Kidney epithelial cell (primary cell): ENCODE measurements at regions not wholly inside any gene's neighbourhood (a gene's known extent, or its start where the extent isn't known, plus 50 kb on each side); places are given as distances from the start of the nearest gene placed in this dataset.

ENCODE experiments used
- DNase-seq: peaks from one replicate; pipeline ENCODE4 v3.0.0-alpha.2; 2010; ENCODE audit warnings: low read depth
- H3K27me3 ChIP-seq: 2 replicates; pipeline ENCODE4 v1.6.0; 2011; ENCODE audit warnings: low read length; ENCODE audit not compliant: control insufficient read depth, insufficient read depth
- H3K36me3 ChIP-seq: 2 replicates; pipeline ENCODE4 v1.5.1; 2011; ENCODE audit warnings: low read length; ENCODE audit not compliant: control insufficient read depth, insufficient read depth
- H3K4me3 ChIP-seq: 2 replicates; pipeline ENCODE4 v1.5.1; 2011; ENCODE audit warnings: low read depth, mild to moderate bottlenecking, control low read depth, low read length
- CTCF ChIP-seq: IDR thresholded peaks from 2 replicates; pipeline ENCODE4 v1.5.1; 2011; ENCODE audit warnings: mild to moderate bottlenecking, moderate library complexity, low read length, control low read depth, inconsistent platforms; ENCODE audit not compliant: insufficient read depth, poor library complexity, severe bottlenecking

DNA sequence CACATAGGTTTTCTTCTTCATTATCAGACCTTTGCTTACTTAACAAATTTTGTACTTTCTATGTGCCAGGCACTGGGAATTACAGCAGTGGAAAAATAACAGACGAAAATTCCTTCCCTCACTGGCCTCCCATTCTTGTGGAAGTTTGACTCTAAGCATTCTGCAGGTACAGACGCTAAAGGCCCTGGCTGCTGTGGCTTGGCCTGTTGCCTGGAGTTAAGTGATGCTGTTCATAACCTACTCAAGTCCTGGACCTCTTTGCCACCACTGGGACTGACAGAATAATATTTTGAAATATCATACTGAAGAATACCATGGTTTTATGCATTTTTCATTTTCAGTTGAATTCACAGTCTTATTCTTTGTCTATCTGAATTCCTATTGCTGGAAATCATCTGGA lies 97.3 kb upstream of the SPATA31C2 start:
- DNase-seq = no peak
- no peak for TF ChIP-seq CTCF
- H3K36me3 ChIP-seq = no peaks in the 10 kb centered on the region
- H3K27me3 ChIP-seq = no peaks in the 10 kb centered on the region
- no peak overlapping the region for H3K4me3 ChIP-seq

DNA sequence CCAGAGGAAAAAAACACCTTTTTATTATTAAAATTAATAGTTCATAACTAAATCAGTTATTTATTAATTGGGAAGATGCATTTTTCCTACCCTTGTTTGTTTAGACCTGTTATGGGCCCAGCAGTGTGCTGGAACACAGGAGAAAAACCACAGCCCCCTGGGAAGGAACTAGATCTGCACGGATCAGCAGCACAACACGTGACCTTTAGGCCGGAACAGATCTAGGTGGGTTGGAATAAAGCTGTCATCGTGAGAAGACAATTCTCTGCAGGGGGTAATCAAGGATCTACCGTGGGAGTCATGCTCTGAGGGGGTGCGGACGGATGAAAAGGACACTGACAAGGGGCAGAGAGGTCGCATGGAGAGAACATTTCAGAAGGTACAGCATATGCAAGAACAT lies 95.8 kb upstream of the SPATA31C2 start:
- DNase-seq = no peak
- no peak for TF ChIP-seq CTCF
- Histone ChIP-seq H3K27me3 (no peaks in the 10 kb centered on the region), H3K36me3 (no peaks in the 10 kb centered on the region), H3K4me3 (no peak overlapping the region)

GRCh38 chr9:88233091-88233490 lies 94.8 kb upstream of the SPATA31C2 start:
- Histone ChIP-seq H3K4me3 (no peak overlapping the region), H3K27me3 (no peaks in the 10 kb centered on the region), H3K36me3 (no peaks in the 10 kb centered on the region)
- no peak for TF ChIP-seq CTCF
- no peak for DNase-seq

GRCh38 chr9:88230612-88231011 lies 92.3 kb upstream of the SPATA31C2 start:
- TF ChIP-seq CTCF = no peak
- Histone ChIP-seq H3K27me3 (no peaks in the 10 kb centered on the region), H3K4me3 (no peak overlapping the region), H3K36me3 (no peaks in the 10 kb centered on the region)
- DNase-seq = no peak

DNA sequence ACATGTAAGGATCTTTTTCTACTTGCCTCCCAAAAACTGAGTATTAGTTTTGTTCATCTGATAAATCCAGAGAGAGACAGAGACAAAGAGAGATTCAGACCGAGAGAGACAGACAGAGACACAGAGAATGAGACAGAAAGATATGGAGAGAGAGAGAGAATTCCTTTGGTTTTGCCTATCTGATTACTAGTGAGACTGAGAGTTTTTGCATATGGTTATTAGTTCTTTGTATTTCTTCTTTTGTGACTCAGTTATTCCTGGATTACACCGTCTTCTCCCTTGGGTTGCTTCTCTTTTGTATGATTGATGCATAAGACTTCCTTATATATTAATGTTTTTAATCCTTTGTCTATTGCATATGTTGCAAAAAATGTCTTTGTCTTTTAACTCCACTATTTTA lies 91.2 kb upstream of the SPATA31C2 start:
- no peak for DNase-seq
- no peak for TF ChIP-seq CTCF
- Histone ChIP-seq H3K27me3 (no peaks in the 10 kb centered on the region), H3K36me3 (no peaks in the 10 kb centered on the region), H3K4me3 (no peak overlapping the region)

DNA sequence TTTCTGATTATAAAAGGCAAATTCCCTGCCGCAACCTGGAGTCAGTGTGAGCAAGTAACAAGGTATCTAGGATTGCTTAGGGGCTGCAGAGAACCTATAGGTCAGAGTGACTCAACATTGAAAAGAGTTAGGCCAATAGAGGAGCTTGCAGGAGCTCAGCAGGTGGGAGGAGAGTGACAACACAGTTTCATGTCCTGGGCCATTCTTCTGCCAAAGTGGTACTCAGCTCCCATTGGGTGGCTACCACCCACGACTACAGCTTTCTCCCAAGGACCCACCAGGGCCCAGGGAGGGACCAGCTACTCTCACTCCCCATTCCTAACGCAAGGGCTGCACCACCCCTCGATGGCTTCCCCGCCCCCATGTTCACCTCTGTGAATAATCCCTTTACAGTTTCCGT lies 86.7 kb upstream of the SPATA31C2 start:
- Histone ChIP-seq H3K4me3 (no peak overlapping the region), H3K36me3 (no peaks in the 10 kb centered on the region), H3K27me3 (no peaks in the 10 kb centered on the region)
- TF ChIP-seq CTCF = no peak
- no peak for DNase-seq
